ENCODE measurements at regions not wholly inside any gene's neighbourhood (a gene's known extent, or its start where the extent isn't known, plus 50 kb on each side); places are given as distances from the start of the nearest gene placed in this dataset.

DNA sequence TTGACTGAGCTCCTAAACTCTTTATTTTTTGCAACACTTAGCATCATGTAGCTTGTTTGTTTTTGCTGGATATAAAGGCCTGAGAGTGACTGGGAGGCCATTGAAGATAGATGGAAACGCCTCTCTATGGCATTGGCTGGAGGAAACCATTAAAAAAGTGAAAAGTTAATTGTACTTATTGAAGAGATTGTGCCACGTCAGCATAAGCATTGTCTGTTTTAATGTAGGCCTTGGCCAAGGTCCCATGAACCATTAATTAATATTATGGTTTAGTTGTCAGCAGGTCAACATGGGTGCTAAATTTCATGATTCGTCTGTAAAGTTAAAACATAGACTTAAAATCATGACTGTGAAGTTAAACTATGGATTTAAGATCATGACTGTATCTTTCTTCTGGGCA lies 178.6 kb downstream of the GATA3 start:
- H3K27ac ChIP-seq (ENCODE audit: low read depth in 1 of 2, low read length in 1 of 2): no peak overlapping the region
- no peak for DNase-seq (ENCODE audit: low read depth in 6 of 9, low spot score in 9 of 9)
- H3K27me3 ChIP-seq (ENCODE audit: control insufficient read depth in 2 of 2, insufficient read depth in 1 of 2, low read length in 1 of 2): no peaks in the 10 kb centered on the region
- H3K4me3 ChIP-seq (ENCODE audit: low read length in 2 of 2): no peak overlapping the region
- peaks cover 9 to 19% of the 10 kb centered on the region in 2 donors for H3K4me1 ChIP-seq (ENCODE audit: control insufficient read depth in 2 of 2, insufficient read depth in 2 of 2, low read length in 2 of 2)
- no peaks in the 10 kb centered on the region for H3K9me3 ChIP-seq (ENCODE audit: control insufficient read depth in 2 of 2, insufficient read depth in 1 of 2, low read length in 1 of 2)
- no peaks in the 10 kb centered on the region for H3K36me3 ChIP-seq (ENCODE audit: control insufficient read depth in 2 of 2, insufficient read depth in 2 of 2, low read length in 1 of 2)
- 96% methylated on average over 3 of the region's 3 CpGs for WGBS

DNA sequence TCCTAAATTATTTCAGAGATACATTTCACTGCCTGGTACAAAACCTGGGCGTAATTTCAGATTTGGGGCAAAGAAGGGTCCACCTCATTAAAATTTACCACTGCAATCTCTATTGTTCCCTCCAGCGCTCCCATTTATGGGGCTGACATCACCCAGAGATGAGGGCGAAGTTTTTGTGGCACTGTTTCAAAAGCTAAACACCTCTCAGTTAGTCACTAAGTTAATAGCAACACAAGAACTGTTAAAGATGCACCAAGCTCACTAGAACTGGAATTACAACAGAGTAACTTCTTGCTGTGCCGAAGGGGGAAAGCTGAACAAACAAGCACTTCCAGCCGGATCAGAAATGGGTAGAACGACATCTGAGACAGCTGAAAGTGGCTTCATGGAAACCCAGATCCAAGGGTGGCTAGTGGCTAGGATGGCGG lies 179.4 kb downstream of the GATA3 start:
- Histone ChIP-seq H3K36me3 (ENCODE audit: control insufficient read depth in 2 of 2, insufficient read depth in 2 of 2, low read length in 1 of 2) (no peaks in the 10 kb centered on the region), H3K27ac (ENCODE audit: low read depth in 1 of 2, low read length in 1 of 2) (no peak overlapping the region), H3K27me3 (ENCODE audit: control insufficient read depth in 2 of 2, insufficient read depth in 1 of 2, low read length in 1 of 2) (no peaks in the 10 kb centered on the region), H3K4me3 (ENCODE audit: low read length in 2 of 2) (no peak overlapping the region), H3K4me1 (ENCODE audit: control insufficient read depth in 2 of 2, insufficient read depth in 2 of 2, low read length in 2 of 2) (peaks cover 9 to 24% of the 10 kb centered on the region in 2 donors), H3K9me3 (ENCODE audit: control insufficient read depth in 2 of 2, insufficient read depth in 1 of 2, low read length in 1 of 2) (no peaks in the 10 kb centered on the region)
- 96% methylated on average over 7 of the region's 7 CpGs for WGBS
- no peak for DNase-seq (ENCODE audit: low read depth in 6 of 9, low spot score in 9 of 9)

DNA sequence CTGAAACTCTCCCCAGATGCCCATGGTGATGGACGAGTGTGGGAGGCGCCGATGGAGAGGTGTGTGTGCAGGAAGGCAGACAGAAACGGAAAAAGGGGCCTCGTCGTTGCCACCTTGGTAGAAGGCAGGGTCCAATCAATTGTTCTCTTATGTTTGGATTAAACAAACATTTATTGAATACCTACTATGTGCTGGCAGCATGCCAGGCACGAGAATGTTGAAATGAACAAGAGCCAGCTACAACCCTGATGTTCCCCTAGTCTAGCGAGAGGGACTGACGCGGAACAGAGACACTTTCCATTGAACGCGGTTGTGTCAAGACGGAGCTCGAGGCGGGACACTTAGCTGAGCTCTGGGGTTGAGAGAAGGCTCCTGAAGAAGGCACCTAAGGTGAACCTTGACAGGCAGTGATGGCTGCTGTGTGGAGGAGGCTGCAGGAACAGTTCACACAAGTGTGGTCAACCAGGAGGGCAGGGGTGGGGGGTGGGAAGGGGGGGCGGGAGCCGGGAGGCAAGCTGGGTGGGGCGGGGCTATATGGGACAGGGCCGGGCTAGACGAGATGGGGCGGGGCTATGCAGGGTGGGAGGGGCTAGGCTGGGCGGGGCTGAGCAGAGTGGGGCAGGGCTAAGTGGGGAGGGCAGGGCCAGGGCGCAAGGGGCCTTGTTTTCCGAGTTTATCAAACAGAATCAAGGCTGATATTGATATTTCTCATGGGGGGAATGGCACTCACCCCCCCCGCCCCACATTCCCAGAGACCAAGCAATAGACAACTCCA lies 181.0 kb downstream of the GATA3 start:
- DNase-seq (ENCODE audit: low read depth in 6 of 9, low spot score in 9 of 9): no peak
- Histone ChIP-seq H3K36me3 (ENCODE audit: control insufficient read depth in 2 of 2, insufficient read depth in 2 of 2, low read length in 1 of 2) (no peaks in the 10 kb centered on the region), H3K27me3 (ENCODE audit: control insufficient read depth in 2 of 2, insufficient read depth in 1 of 2, low read length in 1 of 2) (no peaks in the 10 kb centered on the region), H3K9me3 (ENCODE audit: control insufficient read depth in 2 of 2, insufficient read depth in 1 of 2, low read length in 1 of 2) (no peaks in the 10 kb centered on the region), H3K4me1 (ENCODE audit: control insufficient read depth in 2 of 2, insufficient read depth in 2 of 2, low read length in 2 of 2) (peaks cover 11 to 22% of the 10 kb centered on the region in 2 donors), H3K27ac (ENCODE audit: low read depth in 1 of 2, low read length in 1 of 2) (no peak overlapping the region), H3K4me3 (ENCODE audit: low read length in 2 of 2) (no peak overlapping the region)
- 96% methylated on average over 25 of the region's 25 CpGs for WGBS

DNA sequence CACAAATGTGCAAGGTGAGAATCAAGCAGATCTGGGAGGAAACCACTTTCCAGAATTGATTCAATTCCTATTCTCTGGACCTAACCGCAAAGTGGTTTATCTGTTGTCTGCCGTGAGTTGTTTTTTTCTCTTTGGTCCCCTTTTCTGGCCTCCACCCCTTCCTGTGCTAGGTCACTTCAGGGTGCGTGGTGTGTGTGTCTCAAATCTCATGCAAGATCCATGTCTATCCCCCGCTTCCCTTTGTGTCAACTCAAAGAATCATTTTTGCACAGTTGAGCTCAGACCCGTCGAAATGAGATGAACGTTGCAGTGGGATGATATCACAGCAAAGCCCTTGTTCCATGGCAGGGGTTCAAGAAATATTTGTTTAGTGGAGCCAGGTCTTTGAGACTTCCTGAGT lies 184.5 kb downstream of the GATA3 start:
- H3K27ac ChIP-seq (ENCODE audit: low read depth in 1 of 2, low read length in 1 of 2): no peak overlapping the region
- no peaks in the 10 kb centered on the region for H3K27me3 ChIP-seq (ENCODE audit: control insufficient read depth in 2 of 2, insufficient read depth in 1 of 2, low read length in 1 of 2)
- H3K4me1 ChIP-seq (ENCODE audit: control insufficient read depth in 2 of 2, insufficient read depth in 2 of 2, low read length in 2 of 2): peaks cover 11 to 34% of the 10 kb centered on the region in 2 donors
- WGBS: 16% methylated on average over 7 of the region's 7 CpGs
- H3K36me3 ChIP-seq (ENCODE audit: control insufficient read depth in 2 of 2, insufficient read depth in 2 of 2, low read length in 1 of 2): no peaks in the 10 kb centered on the region
- no peaks in the 10 kb centered on the region for H3K9me3 ChIP-seq (ENCODE audit: control insufficient read depth in 2 of 2, insufficient read depth in 1 of 2, low read length in 1 of 2)
- peak in 2 of 9 donors; percentile 28 to 43 for DNase-seq (ENCODE audit: low read depth in 6 of 9, low spot score in 9 of 9)
- H3K4me3 ChIP-seq (ENCODE audit: low read length in 2 of 2): no peak overlapping the region

DNA sequence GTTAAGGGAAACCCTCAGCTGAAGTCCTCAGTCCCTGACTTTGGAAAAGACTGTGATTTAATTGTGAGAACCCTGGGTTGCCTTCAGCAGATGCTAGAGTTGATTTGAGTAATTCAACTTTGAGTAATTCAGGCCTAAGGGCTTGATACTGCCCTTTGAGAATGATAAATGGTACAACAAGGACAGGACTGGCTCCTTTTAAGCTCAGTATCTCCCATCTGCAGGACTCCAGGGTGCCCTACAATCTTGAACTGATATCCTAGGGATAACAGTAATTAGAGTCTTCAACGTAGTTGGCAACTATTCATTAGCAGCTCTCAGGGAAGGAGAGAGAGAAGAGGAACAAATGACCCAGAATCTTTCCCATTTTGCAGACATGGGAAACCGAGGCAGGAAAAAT lies 186.4 kb downstream of the GATA3 start:
- no peaks in the 10 kb centered on the region for H3K36me3 ChIP-seq (ENCODE audit: control insufficient read depth in 2 of 2, insufficient read depth in 2 of 2, low read length in 1 of 2)
- no peak overlapping the region for H3K27ac ChIP-seq (ENCODE audit: low read depth in 1 of 2, low read length in 1 of 2)
- peaks cover 25 to 46% of the 10 kb centered on the region in 2 donors for H3K4me1 ChIP-seq (ENCODE audit: control insufficient read depth in 2 of 2, insufficient read depth in 2 of 2, low read length in 2 of 2)
- H3K4me3 ChIP-seq (ENCODE audit: low read length in 2 of 2): no peak overlapping the region
- DNase-seq (ENCODE audit: low read depth in 6 of 9, low spot score in 9 of 9): no peak
- H3K27me3 ChIP-seq (ENCODE audit: control insufficient read depth in 2 of 2, insufficient read depth in 1 of 2, low read length in 1 of 2): no peaks in the 10 kb centered on the region
- WGBS: 98% methylated on average over 2 of the region's 2 CpGs
- no peaks in the 10 kb centered on the region for H3K9me3 ChIP-seq (ENCODE audit: control insufficient read depth in 2 of 2, insufficient read depth in 1 of 2, low read length in 1 of 2)

DNA sequence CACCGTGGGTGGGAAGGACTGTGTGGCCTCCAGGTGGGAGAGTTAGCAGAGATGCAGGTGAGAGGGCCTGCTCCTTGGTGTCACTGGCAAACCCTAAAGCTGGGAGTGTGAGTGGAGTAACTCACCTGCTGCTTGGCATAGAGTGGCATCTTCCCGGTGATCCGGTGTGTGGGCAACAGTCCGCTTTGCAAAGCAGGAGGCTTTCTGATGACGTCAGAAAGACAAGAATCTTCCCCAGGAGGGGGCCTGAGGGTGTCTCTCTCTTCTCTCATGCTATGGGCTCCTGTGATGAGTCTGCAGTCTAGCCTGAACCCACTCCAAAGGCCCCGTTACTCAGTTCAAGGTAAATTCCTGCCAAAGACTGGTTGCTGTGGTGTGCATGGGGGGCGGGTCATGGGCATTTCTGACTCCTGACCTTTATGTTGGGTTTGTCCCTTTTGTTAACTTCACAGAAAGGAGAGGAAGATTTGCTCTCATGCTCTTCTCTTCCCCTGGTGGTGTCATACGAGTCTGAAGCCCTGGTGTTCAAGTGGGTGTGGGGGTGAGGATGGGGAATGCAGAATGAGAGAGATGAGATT lies 187.9 kb downstream of the GATA3 start:
- WGBS: 85% methylated on average over 8 of the region's 8 CpGs
- Histone ChIP-seq H3K4me1 (ENCODE audit: control insufficient read depth in 2 of 2, insufficient read depth in 2 of 2, low read length in 2 of 2) (peaks cover 29 to 57% of the 10 kb centered on the region in 2 donors), H3K36me3 (ENCODE audit: control insufficient read depth in 2 of 2, insufficient read depth in 2 of 2, low read length in 1 of 2) (no peaks in the 10 kb centered on the region), H3K4me3 (ENCODE audit: low read length in 2 of 2) (no peak overlapping the region), H3K9me3 (ENCODE audit: control insufficient read depth in 2 of 2, insufficient read depth in 1 of 2, low read length in 1 of 2) (peaks cover 1 to 12% of the 10 kb centered on the region in 2 donors), H3K27ac (ENCODE audit: low read depth in 1 of 2, low read length in 1 of 2) (no peak overlapping the region), H3K27me3 (ENCODE audit: control insufficient read depth in 2 of 2, insufficient read depth in 1 of 2, low read length in 1 of 2) (no peaks in the 10 kb centered on the region)
- DNase-seq (ENCODE audit: low read depth in 6 of 9, low spot score in 9 of 9): peak in 1 of 9 donors; percentile 50

DNA sequence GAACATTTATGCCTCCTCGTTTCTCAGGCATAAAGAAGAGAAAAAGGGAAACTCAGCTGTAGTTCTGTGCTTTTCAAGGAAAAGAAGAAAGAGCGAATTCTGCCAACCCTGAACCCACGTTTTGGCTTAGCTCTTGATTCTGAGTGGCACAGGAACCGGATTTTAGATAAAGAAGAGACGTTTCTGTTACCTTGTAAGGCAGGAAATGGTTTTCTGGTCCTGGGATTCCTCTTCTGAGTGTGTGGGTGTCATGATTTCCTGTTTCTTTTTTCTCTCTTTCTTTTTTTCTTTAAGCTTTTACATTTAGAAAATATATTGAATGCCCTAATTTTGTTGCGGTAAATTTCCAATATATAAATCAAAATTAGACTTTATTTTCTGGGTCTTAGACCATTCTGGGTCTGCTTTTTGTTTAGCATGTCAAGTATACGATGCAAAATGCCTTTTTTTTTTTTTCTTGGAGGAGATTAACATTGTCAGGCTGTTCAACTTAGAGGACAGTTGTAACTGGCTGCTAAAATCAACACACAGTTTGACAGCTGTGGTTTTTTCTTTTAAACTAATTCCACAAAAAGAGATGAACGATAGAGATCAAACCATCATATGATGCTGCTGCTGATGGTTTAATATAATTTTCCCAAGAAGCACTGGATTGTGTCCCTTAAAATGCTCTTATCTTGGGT lies 190.8 kb downstream of the GATA3 start:
- Histone ChIP-seq H3K27me3 (ENCODE audit: control insufficient read depth in 2 of 2, insufficient read depth in 1 of 2, low read length in 1 of 2) (no peaks in the 10 kb centered on the region), H3K36me3 (ENCODE audit: control insufficient read depth in 2 of 2, insufficient read depth in 2 of 2, low read length in 1 of 2) (no peaks in the 10 kb centered on the region), H3K9me3 (ENCODE audit: control insufficient read depth in 2 of 2, insufficient read depth in 1 of 2, low read length in 1 of 2) (peaks cover 1 to 15% of the 10 kb centered on the region in 2 donors), H3K4me1 (ENCODE audit: control insufficient read depth in 2 of 2, insufficient read depth in 2 of 2, low read length in 2 of 2) (peaks cover 22 to 45% of the 10 kb centered on the region in 2 donors), H3K27ac (ENCODE audit: low read depth in 1 of 2, low read length in 1 of 2) (peak overlapping the region; percentile 81 to 87), H3K4me3 (ENCODE audit: low read length in 2 of 2) (no peak overlapping the region)
- DNase-seq (ENCODE audit: low read depth in 6 of 9, low spot score in 9 of 9): peak; percentile 48 to 92 (median 73)
- 4% methylated on average over 8 of the region's 8 CpGs for WGBS

DNA sequence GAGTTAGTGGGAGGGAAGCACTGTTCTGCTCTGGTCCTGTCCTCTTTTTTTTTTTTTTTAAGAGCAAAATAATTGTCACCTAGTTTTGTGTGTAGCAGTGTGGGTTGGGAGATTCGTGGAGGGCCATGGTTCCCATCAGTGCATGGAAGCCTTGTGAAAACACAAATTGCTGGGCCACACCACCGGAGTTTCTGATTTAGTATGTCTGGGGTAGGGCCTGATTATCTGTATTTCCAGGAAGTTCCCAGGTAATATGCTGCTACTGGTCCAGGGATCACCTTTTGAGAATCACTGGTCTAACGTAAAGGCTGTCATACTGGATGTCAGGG lies 191.3 kb downstream of the GATA3 start:
- Histone ChIP-seq H3K9me3 (ENCODE audit: control insufficient read depth in 2 of 2, insufficient read depth in 1 of 2, low read length in 1 of 2) (peaks cover 1 to 15% of the 10 kb centered on the region in 2 donors), H3K36me3 (ENCODE audit: control insufficient read depth in 2 of 2, insufficient read depth in 2 of 2, low read length in 1 of 2) (no peaks in the 10 kb centered on the region), H3K27me3 (ENCODE audit: control insufficient read depth in 2 of 2, insufficient read depth in 1 of 2, low read length in 1 of 2) (no peaks in the 10 kb centered on the region), H3K27ac (ENCODE audit: low read depth in 1 of 2, low read length in 1 of 2) (peak overlapping the region; percentile 52 to 87), H3K4me1 (ENCODE audit: control insufficient read depth in 2 of 2, insufficient read depth in 2 of 2, low read length in 2 of 2) (peaks cover 22 to 45% of the 10 kb centered on the region in 2 donors), H3K4me3 (ENCODE audit: low read length in 2 of 2) (no peak overlapping the region)
- DNase-seq (ENCODE audit: low read depth in 6 of 9, low spot score in 9 of 9): no peak
- 74% methylated on average over 3 of the region's 3 CpGs for WGBS

DNA sequence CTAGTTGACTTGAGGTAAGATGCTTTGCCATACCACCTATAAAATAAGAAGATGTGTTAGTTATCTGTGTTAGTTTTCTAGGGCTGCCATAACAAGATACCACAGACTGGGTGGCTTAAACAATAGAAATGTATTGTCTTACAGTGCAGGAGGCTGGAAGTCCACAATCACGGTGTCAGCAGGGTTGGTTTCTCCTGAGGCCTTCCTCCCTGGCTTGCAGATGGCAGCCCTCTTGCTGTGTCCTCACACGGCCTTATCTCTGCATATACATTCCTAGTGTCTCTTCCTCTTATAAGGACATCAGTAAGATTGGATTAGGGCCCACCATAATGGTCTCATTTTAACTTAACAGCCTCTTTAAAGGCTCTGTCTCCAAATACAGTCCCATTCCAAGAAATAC lies 192.1 kb downstream of the GATA3 start:
- no peak for DNase-seq (ENCODE audit: low read depth in 6 of 9, low spot score in 9 of 9)
- WGBS: 99% methylated on average over 2 of the region's 2 CpGs
- Histone ChIP-seq H3K27me3 (ENCODE audit: control insufficient read depth in 2 of 2, insufficient read depth in 1 of 2, low read length in 1 of 2) (no peaks in the 10 kb centered on the region), H3K4me3 (ENCODE audit: low read length in 2 of 2) (no peak overlapping the region), H3K4me1 (ENCODE audit: control insufficient read depth in 2 of 2, insufficient read depth in 2 of 2, low read length in 2 of 2) (peaks cover 22 to 45% of the 10 kb centered on the region in 2 donors), H3K36me3 (ENCODE audit: control insufficient read depth in 2 of 2, insufficient read depth in 2 of 2, low read length in 1 of 2) (no peaks in the 10 kb centered on the region), H3K27ac (ENCODE audit: low read depth in 1 of 2, low read length in 1 of 2) (no peak overlapping the region), H3K9me3 (ENCODE audit: control insufficient read depth in 2 of 2, insufficient read depth in 1 of 2, low read length in 1 of 2) (peaks cover 1 to 15% of the 10 kb centered on the region in 2 donors)
